HG03354 (cell line): ENCODE measurements at regions not wholly inside any gene's neighbourhood (a gene's known extent, or its start where the extent isn't known, plus 50 kb on each side); places are given as distances from the start of the nearest gene placed in this dataset.

ENCODE experiments used
- ATAC-seq: cut with Tn5 transposase; IDR thresholded peaks from one replicate; pipeline ENCODE4 v1.9.1; 2021; ENCODE audit warnings: mild to moderate bottlenecking; ENCODE audit not compliant: unreplicated experiment, poor library complexity, severe bottlenecking

- no peak for ATAC-seq
Measured at GRCh38 chr7:18293759-18294158, 201.8 kb upstream of the HDAC9 start.

GRCh38 chr7:18294411-18294810, 201.1 kb upstream of the HDAC9 start:
- ATAC-seq: no peak

GRCh38 chr7:18295781-18296423, 199.6 kb upstream of the HDAC9 start:
- ATAC-seq: no peak

- ATAC-seq: no peak
Measured at GRCh38 chr7:18302097-18302496, 193.5 kb upstream of the HDAC9 start.

- no peak for ATAC-seq
Measured at GRCh38 chr7:18305866-18306265, 189.7 kb upstream of the HDAC9 start.

- no peak for ATAC-seq
Measured at GRCh38 chr7:18306696-18307095, 188.9 kb upstream of the HDAC9 start.

GRCh38 chr7:18308938-18309337, 186.6 kb upstream of the HDAC9 start:
- ATAC-seq: no peak

- no peak for ATAC-seq
Measured at GRCh38 chr7:18312482-18312881, 183.1 kb upstream of the HDAC9 start.

- no peak for ATAC-seq
Measured at GRCh38 chr7:18313965-18314364, 181.6 kb upstream of the HDAC9 start.

GRCh38 chr7:18315241-18315640, 180.3 kb upstream of the HDAC9 start:
- ATAC-seq: no peak

GRCh38 chr7:18317941-18318340, 177.6 kb upstream of the HDAC9 start:
- ATAC-seq: no peak

GRCh38 chr7:18320422-18320821, 175.1 kb upstream of the HDAC9 start:
- no peak for ATAC-seq

GRCh38 chr7:18320971-18321567, 174.5 kb upstream of the HDAC9 start:
- ATAC-seq: peak; percentile 97

GRCh38 chr7:18330548-18330947, 165.0 kb upstream of the HDAC9 start:
- ATAC-seq: no peak

- ATAC-seq: no peak
Measured at GRCh38 chr7:18336626-18337025, 158.9 kb upstream of the HDAC9 start.

GRCh38 chr7:18337048-18337809, 158.3 kb upstream of the HDAC9 start:
- no peak for ATAC-seq

GRCh38 chr7:18338910-18339523, 156.5 kb upstream of the HDAC9 start:
- no peak for ATAC-seq

- no peak for ATAC-seq
Measured at GRCh38 chr7:18341756-18342155, 153.8 kb upstream of the HDAC9 start.

- ATAC-seq: no peak
Measured at GRCh38 chr7:18343047-18343446, 152.5 kb upstream of the HDAC9 start.

GRCh38 chr7:18344536-18344935, 151.0 kb upstream of the HDAC9 start:
- no peak for ATAC-seq
